Stimulated activated naive CD4-positive, alpha-beta T cell treated with Interleukin-2 at 50 U/mL for 16 hours (primary cell): ENCODE measurements at regions not wholly inside any gene's neighbourhood (a gene's known extent, or its start where the extent isn't known, plus 50 kb on each side); places are given as distances from the start of the nearest gene placed in this dataset.
"Not testable (repeated sequence)": the region's sequence is repeated elsewhere in the genome, so short reads cannot be mapped to it uniquely, and the experiment has no call there.

Source experiments
- DNase-seq: peaks from one replicate; lab custom pipeline; 2025; lab: John Stamatoyannopoulos, UW

DNA sequence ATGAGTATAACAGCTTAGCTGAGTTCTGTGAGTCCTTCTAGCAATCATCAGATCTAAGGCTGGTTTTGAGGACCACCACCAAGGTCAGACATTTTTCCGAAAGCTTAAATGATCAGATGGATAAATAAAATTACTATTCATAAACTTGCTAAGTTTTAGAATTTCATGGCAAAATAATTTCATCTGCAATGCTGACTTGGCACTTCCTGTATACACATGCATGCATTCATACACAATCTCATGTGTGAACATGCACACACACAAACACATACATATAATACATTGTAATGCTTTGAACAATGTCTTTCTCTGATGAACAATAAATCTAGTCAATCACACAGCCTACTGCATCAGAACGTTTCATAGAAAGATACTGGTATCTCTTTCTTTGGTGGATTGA lies 1068.3 kb downstream of the HACE1 start:
- DNase-seq: no peak

- no peak for DNase-seq
These were observed 1075.6 kb downstream of the HACE1 start for GRCh38 chr6:103784117-103784516.

DNA sequence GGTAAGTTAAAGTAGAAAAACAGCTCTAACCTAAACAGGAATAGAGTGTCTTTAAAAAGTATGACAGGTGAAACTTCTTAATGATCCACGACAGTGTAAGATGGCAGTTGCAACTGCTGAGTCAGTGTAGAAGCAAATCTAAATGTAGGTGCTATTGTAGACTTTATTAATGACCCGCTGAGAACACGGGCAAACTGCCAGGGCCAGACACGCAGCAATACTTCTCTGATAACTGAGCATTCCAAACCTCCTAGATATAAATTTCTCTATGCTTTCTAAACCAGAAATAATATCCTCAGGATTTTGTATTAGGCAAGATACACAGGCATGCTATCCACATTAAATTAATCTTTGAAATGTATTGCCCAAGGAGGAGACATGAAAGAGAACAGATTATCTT lies 1076.4 kb downstream of the HACE1 start:
- DNase-seq: no peak

- no peak for DNase-seq
These were observed 1090.3 kb downstream of the HACE1 start for GRCh38 chr6:103769431-103769830.

DNA sequence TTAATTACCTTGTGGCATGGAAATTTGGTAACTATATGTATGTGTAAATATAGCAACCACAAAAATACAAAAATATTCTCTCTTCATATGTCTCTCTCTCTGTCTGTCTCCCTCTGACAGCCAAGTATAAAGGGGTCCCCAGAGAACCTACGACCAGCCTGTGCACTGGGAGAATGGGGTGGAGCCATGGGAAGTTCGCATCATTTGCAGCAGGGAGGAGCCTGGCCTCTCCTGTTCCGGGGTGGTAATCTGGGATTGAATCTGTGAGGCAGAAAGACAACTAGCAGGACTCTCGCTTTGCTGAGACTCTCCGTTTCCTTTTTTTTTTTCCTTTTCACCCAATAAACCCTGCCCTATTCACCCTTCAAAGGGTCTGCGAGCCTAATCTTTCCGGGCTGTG lies 1109.1 kb downstream of the HACE1 start:
- DNase-seq: no peak

DNA sequence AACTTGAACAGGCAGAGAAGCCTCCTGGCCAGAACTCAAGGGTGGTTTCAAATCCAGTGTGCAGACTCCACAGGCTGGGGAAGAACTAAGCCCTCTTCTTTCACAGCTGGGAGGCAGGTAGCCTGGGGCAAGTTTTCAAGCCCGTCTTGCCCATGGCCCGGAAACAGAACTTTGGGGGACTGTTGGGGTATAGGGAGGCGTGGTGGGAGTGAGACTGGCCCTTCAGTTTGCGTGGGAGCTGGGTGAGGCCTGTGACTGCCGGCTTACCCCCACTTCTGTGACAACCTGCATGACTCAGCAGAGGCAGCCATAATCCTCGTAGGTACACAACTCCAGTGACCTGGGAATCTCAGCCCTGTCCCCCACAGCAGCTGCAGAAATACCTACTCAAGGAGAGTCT lies 1125.7 kb downstream of the HACE1 start:
- no peak for DNase-seq

- DNase-seq: no peak
These were observed 1130.1 kb downstream of the HACE1 start for GRCh38 chr6:103729658-103730057.

GRCh38 chr6:103723438-103724322 lies 1136.0 kb downstream of the HACE1 start:
- no peak for DNase-seq

DNA sequence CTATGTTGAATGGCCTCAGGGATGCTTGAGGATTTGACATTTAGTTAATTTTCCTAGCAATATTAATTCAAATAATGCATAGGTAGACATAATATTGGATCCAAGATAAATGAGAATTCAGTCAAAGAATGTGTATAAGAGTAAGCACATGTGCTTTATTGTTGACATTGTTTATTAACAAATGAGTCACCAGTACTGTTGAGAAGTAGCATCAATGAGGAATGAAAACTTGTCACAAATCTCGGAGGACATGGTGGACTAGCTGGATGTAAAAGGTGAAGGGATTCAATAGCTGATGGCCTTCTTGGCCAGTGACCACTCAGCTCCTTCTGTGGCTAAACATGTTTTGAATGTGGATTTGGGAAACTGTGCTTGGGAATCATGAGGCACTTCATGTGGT lies 1137.0 kb downstream of the HACE1 start:
- DNase-seq: no peak

DNA sequence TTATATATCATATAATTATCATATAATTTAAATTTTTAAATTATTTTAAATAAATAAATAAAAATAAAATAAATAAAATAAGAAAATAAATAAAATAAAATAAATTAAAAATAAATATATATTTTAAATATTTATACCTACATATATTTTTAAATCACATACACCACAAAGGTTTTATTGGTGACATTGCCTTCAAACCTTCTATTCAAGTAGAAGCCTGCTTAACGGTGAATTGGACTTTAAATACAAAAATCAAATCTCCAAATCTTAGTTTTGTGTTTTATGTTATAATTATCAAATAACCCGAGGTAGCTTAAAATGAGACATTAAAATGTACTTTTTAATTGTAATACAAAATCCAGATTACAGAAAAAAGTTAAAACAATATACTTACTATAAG lies 1137.8 kb downstream of the HACE1 start:
- no peak for DNase-seq

DNA sequence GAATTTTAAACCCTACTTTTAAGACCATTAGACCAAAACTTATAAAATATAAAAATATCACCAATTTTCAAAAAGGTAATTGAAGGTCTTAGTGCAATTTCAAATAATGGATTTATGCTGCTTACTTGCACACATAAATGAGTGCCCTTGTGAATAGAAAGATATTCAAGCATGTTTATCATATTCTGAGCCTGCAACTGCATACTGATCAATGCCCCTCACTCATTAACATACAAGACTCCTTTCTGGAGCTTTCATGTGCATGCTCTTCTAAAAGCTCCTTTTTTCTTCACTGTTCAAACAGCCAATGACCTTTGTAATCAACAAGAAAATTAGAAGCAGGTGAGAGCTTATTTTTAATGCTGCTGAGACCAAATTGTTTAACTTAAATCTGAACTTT lies 1139.3 kb downstream of the HACE1 start:
- no peak for DNase-seq

DNA sequence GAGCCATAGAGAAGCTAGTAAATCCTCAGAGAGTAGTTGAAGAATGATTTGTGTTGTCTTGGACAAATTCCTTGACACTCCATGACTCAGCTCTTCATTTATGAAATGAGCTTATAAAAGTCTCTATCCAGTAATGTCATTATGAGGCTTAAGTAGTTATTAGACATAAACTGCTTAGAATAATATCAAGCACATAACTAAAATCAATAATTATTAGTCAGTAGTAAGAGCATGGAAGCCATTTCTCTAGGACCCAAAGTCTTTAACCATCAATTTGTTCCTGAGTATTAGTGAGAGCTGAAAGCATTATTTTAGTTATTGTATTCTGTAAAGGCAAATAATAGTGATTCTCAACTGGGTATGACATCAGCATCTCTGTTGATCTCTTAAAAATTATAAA lies 1140.2 kb downstream of the HACE1 start:
- no peak for DNase-seq

DNA sequence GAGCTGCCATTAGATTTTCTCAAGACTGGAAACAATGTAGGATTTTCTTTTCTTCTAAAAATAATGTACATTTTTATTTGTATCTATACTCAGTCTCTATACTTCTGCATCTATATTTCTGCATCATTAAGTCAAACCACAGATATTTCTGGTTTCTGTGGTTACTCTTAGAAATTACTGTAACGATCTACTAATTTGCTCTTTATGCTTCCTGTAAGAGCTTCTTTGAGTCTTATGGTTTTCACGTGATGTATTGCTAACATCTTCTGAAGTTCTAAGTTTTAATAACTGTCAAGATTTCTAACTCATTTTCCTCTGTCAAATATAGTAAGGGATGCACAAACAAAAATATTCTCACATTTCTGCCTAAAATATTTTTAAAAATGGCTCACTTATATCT lies 1144.5 kb downstream of the HACE1 start:
- no peak for DNase-seq

DNA sequence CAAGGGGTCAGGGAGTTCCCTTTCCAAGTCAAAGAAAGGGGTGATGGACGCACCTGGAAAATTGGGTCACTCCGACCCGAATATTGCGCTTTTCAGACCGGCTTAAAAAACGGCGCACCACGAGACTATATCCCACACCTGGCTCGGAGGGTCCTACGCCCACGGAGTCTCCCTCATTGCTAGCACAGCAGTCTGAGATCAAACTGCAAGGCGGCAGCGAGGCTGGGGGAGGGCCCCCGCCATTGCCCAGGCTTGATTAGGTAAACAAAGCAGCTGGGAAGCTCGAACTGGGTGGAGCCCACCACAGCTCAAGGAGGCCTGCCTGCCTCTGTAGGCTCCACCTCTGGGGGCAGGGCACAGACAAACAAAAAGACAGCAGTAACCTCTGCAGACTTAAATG lies 1150.5 kb downstream of the HACE1 start:
- not testable (repeated sequence) for DNase-seq

GRCh38 chr6:103707596-103708325 lies 1152.0 kb downstream of the HACE1 start:
- no peak for DNase-seq

- no peak for DNase-seq
These were observed 1160.0 kb downstream of the HACE1 start for GRCh38 chr6:103699769-103700168.

DNA sequence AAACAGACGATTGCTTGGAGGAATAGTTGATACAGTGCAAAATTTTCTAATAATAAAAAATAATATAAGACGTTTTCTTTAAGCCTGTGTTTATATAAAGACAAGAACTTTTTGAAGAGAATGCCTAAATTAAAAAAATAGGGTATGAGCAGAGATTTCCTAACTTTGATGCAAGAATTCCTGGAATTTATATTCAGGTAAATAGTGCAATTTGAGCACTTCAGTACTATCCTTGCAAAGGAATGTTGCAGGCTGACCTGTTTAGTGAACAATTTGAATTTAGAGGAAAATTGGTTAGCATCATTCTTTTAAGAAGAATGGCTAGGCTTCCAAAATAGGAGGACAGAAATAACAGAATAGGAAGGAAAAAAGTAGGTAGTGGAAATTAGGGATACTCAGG lies 1172.3 kb downstream of the HACE1 start:
- DNase-seq: no peak

GRCh38 chr6:103680116-103680515 lies 1179.6 kb downstream of the HACE1 start:
- no peak for DNase-seq

DNA sequence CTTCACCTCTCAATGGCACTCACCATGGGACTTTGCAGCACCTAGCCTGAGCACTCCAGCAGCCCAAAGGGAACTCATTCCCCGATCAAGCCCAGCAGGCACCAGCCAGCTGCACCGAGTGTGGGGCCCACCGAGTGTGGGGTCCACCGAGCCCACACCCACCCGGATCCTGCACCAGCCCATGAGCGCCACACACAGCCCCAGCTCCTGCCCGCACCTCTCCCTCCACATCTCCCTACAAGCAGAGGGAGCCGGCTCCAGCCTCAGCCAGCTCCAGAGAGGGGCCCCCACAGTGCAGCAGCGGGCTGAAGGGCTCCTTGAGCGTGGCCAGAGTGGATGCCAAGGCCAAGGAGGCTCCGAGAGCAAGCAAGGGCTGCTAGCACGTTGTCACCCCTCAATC lies 1182.4 kb downstream of the HACE1 start:
- no peak for DNase-seq

DNA sequence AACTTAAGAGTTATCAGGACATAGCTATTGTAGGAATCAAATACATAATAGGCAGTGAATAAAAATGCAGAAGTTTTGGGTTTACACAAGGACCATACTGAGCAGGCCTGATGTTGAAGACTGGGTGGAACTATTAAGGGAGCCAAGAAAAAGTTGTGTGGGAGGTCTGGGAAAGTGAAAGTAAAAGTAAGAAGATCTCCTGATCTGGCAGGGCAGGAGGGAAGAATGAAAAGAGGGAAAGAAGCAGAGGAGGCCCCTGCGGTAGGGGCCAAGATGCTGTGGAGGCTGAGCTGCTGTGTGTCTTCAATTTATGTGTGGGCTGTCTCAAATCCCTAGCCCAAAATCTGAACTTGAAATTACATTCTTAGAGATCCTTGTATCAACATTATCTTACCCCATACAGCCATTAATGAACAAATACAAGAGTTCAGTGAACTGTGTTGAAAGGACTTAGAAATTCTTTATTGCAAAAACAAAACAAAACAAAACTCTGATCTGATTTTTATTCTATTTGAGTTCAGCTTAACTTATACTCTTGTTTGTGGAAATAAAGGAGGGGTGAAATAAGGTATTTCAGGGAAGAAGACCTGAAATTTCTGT lies 1183.8 kb downstream of the HACE1 start:
- no peak for DNase-seq

DNA sequence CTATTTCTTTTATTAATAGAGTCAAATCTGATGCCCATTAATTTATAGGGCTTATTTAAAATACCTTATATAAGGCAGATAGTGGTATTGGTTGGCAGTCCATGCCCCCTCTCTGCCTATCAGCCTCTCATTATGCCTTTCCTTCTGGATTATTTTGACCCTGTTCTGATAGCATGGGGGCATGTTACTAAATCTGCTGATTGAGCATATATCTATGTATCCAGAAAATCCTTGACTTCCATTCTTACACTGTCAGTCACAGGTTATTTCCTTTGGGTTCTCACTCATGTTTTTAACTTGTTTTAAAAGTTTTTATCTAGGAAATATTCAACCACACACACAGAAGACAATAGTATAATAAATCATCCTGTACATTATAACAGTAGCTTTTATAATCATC lies 1184.9 kb downstream of the HACE1 start:
- no peak for DNase-seq

GRCh38 chr6:103672169-103672568 lies 1187.5 kb downstream of the HACE1 start:
- DNase-seq: no peak

GRCh38 chr6:103629613-103630012 lies 1230.1 kb downstream of the HACE1 start:
- no peak for DNase-seq
